ENCODE measurements at regions not wholly inside any gene's neighbourhood (a gene's known extent, or its start where the extent isn't known, plus 50 kb on each side); places are given as distances from the start of the nearest gene placed in this dataset.
A peak's percentile ranks its signal among the peaks of the same experiment; 100 is the strongest.
"Not testable (repeated sequence)": the region's sequence is repeated elsewhere in the genome, so short reads cannot be mapped to it uniquely, and the experiment has no call there.

- no peak for DNase-seq (ENCODE audit: low spot score)
- no peak for TF ChIP-seq CTCF (IDR thresholded peaks at IDR 0.05; ENCODE audit: borderline replicate concordance, control extremely low read depth, extremely low read depth, insufficient read depth, missing control alignments)
- in situ Hi-C loops (cut with MboI; ENCODE audit: low sequenced_read_pairs, unreplicated experiment), result no loop called here
Measured at GRCh38 chr14:82667501-82667900, 1133.8 kb upstream of the SEL1L start.

- no peak for TF ChIP-seq CTCF (IDR thresholded peaks at IDR 0.05; ENCODE audit: borderline replicate concordance, control extremely low read depth, extremely low read depth, insufficient read depth, missing control alignments)
- in situ Hi-C loops (cut with MboI; ENCODE audit: low sequenced_read_pairs, unreplicated experiment), result no loop called here
- no peak for DNase-seq (ENCODE audit: low spot score)
Measured at GRCh38 chr14:82676403-82676802, 1142.8 kb upstream of the SEL1L start.

- in situ Hi-C loops (cut with MboI; ENCODE audit: low sequenced_read_pairs, unreplicated experiment), result no loop called here
- DNase-seq (ENCODE audit: low spot score), result no peak
- TF ChIP-seq CTCF (IDR thresholded peaks at IDR 0.05; ENCODE audit: borderline replicate concordance, control extremely low read depth, extremely low read depth, insufficient read depth, missing control alignments), result no peak
Measured at GRCh38 chr14:82689948-82690347, 1156.3 kb upstream of the SEL1L start.

GRCh38 chr14:82691191-82691590, 1157.5 kb upstream of the SEL1L start:
- in situ Hi-C loops (cut with MboI; ENCODE audit: low sequenced_read_pairs, unreplicated experiment); DNase-seq (ENCODE audit: low spot score): not testable (repeated sequence)

GRCh38 chr14:82694820-82695219, 1161.2 kb upstream of the SEL1L start:
- TF ChIP-seq CTCF (IDR thresholded peaks at IDR 0.05; ENCODE audit: borderline replicate concordance, control extremely low read depth, extremely low read depth, insufficient read depth, missing control alignments), result no peak
- DNase-seq (ENCODE audit: low spot score), result no peak
- in situ Hi-C loops (cut with MboI; ENCODE audit: low sequenced_read_pairs, unreplicated experiment), result no loop called here

GRCh38 chr14:82704218-82704617, 1170.6 kb upstream of the SEL1L start:
- no peak for DNase-seq (ENCODE audit: low spot score)
- no peak for TF ChIP-seq CTCF (IDR thresholded peaks at IDR 0.05; ENCODE audit: borderline replicate concordance, control extremely low read depth, extremely low read depth, insufficient read depth, missing control alignments)
- in situ Hi-C loops (cut with MboI; ENCODE audit: low sequenced_read_pairs, unreplicated experiment), result no loop called here

GRCh38 chr14:82710267-82710841, 1176.7 kb upstream of the SEL1L start:
- TF ChIP-seq CTCF (IDR thresholded peaks at IDR 0.05; ENCODE audit: borderline replicate concordance, control extremely low read depth, extremely low read depth, insufficient read depth, missing control alignments), result peak; percentile 54
- in situ Hi-C loops (cut with MboI; ENCODE audit: low sequenced_read_pairs, unreplicated experiment), result no loop called here
- peak; percentile 28 for DNase-seq (ENCODE audit: low spot score)

Data from GM13976 (cell line).